H1 (cell line): ENCODE measurements at regions not wholly inside any gene's neighbourhood (a gene's known extent, or its start where the extent isn't known, plus 50 kb on each side); places are given as distances from the start of the nearest gene placed in this dataset.
A peak's percentile ranks its signal among the peaks of the same experiment; 100 is the strongest.

Experiments used
- CTCF ChIA-PET: fragments of 300-600 bp; sonication (Branson Sonifier 250); formaldehyde crosslinking; loops from one replicate; lab custom pipeline; 2021; ENCODE audit not compliant: partially characterized antibody; lab: Charles Lee
- POLR2A ChIA-PET: fragments of 300-600 bp; sonication (Branson Sonifier 250); formaldehyde crosslinking; loops from one replicate; lab custom pipeline; 2021; ENCODE audit warnings: inconsistent platforms; ENCODE audit not compliant: partially characterized antibody; lab: Charles Lee
- DNase-seq, 2 experiments: peaks; one replicate each; pipeline versions ENCODE4 v3.0.0 to v3.0.0-alpha.2; 2010 to 2022; ENCODE audit warnings: low spot score in 2 of 2, low read depth in 1 of 2, mixed read lengths in 1 of 2
- FAIRE-seq: peaks from 2 replicates; lab custom pipeline; 2011; peaks lifted over from hg19 to GRCh38; lab: Jason Lieb, UNC
- H2AFZ ChIP-seq: 2 replicates; pipeline ENCODE4 v1.8.1; 2012; ENCODE audit warnings: low read length, inconsistent platforms
- H2AK5ac ChIP-seq: 2 replicates; pipeline ENCODE4 v1.6.1; 2013; ENCODE audit warnings: low read depth, low read length
- H2BK120ac ChIP-seq: replicated peaks from 2 replicates; pipeline ENCODE3; 2013; ENCODE audit warnings: low read depth, low read length, inconsistent platforms
- H2BK12ac ChIP-seq: 2 replicates; pipeline ENCODE4 v1.6.1; 2013; ENCODE audit warnings: low read depth, low read length
- H2BK15ac ChIP-seq: 2 replicates; pipeline ENCODE4 v1.6.1; 2013; ENCODE audit warnings: low read length
- H2BK20ac ChIP-seq: 2 replicates; pipeline ENCODE4 v1.6.1; 2013; ENCODE audit warnings: low read length
- H2BK5ac ChIP-seq: 2 replicates; pipeline ENCODE4 v1.6.1; 2013; ENCODE audit warnings: low read depth, low read length
- H3K14ac ChIP-seq: 2 replicates; pipeline ENCODE4 v1.6.1; 2013; ENCODE audit warnings: inconsistent platforms; ENCODE audit not compliant: insufficient read length
- H3K18ac ChIP-seq: 2 replicates; pipeline ENCODE4 v1.6.1; 2013; ENCODE audit warnings: low read length; ENCODE audit errors: extremely low read depth
- H3K23ac ChIP-seq: 2 replicates; pipeline ENCODE4 v1.6.1; 2013; ENCODE audit warnings: inconsistent platforms; ENCODE audit not compliant: insufficient read length
- H3K23me2 ChIP-seq: 2 replicates; pipeline ENCODE4 v1.6.1; 2013; ENCODE audit warnings: low read depth, low read length
- H3K27ac ChIP-seq: 2 replicates; pipeline ENCODE4 v1.6.1; 2011; ENCODE audit warnings: low read depth, low read length, inconsistent platforms
- H3K27me3 ChIP-seq, 4 experiments: replicated peaks in 1 of 4; 1 replicate in 1 of 4; 2 replicates in 3 of 4; pipeline versions ENCODE4 v1.6.1 to v1.8.1; 2011 to 2013; ENCODE audit warnings: low read length in 3 of 4, mild to moderate bottlenecking in 3 of 4, inconsistent platforms in 2 of 4, mixed read lengths in 2 of 4, moderate library complexity in 1 of 4; ENCODE audit not compliant: control insufficient read depth in 3 of 4, insufficient read depth in 3 of 4; ENCODE audit errors: extremely low read depth in 1 of 4
- H3K36me3 ChIP-seq, 4 experiments: 2 replicates each; pipeline versions ENCODE4 v1.6.1 to v1.8.1; 2011 to 2013; ENCODE audit warnings: mild to moderate bottlenecking in 4 of 4, low read length in 3 of 4, moderate library complexity in 2 of 4, control low read depth in 1 of 4, inconsistent platforms in 1 of 4; ENCODE audit not compliant: insufficient read depth in 4 of 4, control insufficient read depth in 2 of 4
- H3K4ac ChIP-seq: replicated peaks from 2 replicates; pipeline ENCODE3; 2013; ENCODE audit warnings: low read length, low read depth, mixed read lengths, inconsistent platforms; ENCODE audit not compliant: insufficient read length
- H3K4me1 ChIP-seq, 4 experiments: replicated peaks in 1 of 4; 1 replicate in 1 of 4; 2 replicates in 3 of 4; pipeline versions ENCODE4 v1.6.1 to v1.8.1; 2011 to 2013; ENCODE audit warnings: low read length in 3 of 4, inconsistent platforms in 2 of 4, mixed read lengths in 1 of 4; ENCODE audit not compliant: insufficient read depth in 4 of 4, control insufficient read depth in 3 of 4
- H3K4me2 ChIP-seq, 2 experiments: 2 replicates each; pipeline versions ENCODE4 v1.6.1 to v1.8.1; 2011 to 2013; ENCODE audit warnings: low read depth in 2 of 2, low read length in 2 of 2, control low read depth in 1 of 2, inconsistent platforms in 1 of 2, mild to moderate bottlenecking in 1 of 2; ENCODE audit not compliant: insufficient read depth in 1 of 2
- H3K4me3 ChIP-seq, 4 experiments: fragments of 200-600, 300-600 bp in 1 of 4; sonication (generic), shearing (Covaris generic), sonication (Bioruptor Twin) in 1 of 4; 2 replicates each; pipeline versions ENCODE4 v1.5.1 to v1.8.1; 2011 to 2016; ENCODE audit warnings: low read length in 4 of 4, low read depth in 3 of 4, control low read depth in 2 of 4, inconsistent platforms in 2 of 4, mild to moderate bottlenecking in 2 of 4, mixed read lengths in 1 of 4, moderate library complexity in 1 of 4; ENCODE audit not compliant: insufficient read depth in 2 of 4; ENCODE audit errors: extremely low read depth in 1 of 4
- H3K56ac ChIP-seq: replicated peaks from 2 replicates; pipeline ENCODE3; 2013; ENCODE audit warnings: low read depth, mild to moderate bottlenecking, mixed read lengths, low read length, inconsistent platforms; ENCODE audit not compliant: insufficient read length
- H3K79me1 ChIP-seq: 2 replicates; pipeline ENCODE4 v1.6.1; 2013; ENCODE audit warnings: low read depth, low read length, control low read depth
- H3K79me2 ChIP-seq, 2 experiments: 2 replicates each; pipeline versions ENCODE4 v1.6.1 to v1.8.1; 2012 to 2013; ENCODE audit warnings: low read length in 2 of 2, mild to moderate bottlenecking in 2 of 2, inconsistent platforms in 1 of 2; ENCODE audit not compliant: insufficient read depth in 2 of 2, control insufficient read depth in 1 of 2
- H3K9ac ChIP-seq, 4 experiments: replicated peaks in 1 of 4; 1 replicate in 1 of 4; 2 replicates in 3 of 4; pipeline versions ENCODE4 v1.6.1 to v1.8.1; 2011 to 2013; ENCODE audit warnings: low read depth in 3 of 4, low read length in 3 of 4, control low read depth in 2 of 4, mild to moderate bottlenecking in 2 of 4, moderate library complexity in 2 of 4, inconsistent platforms in 1 of 4; ENCODE audit errors: extremely low read depth in 1 of 4
- H3K9me3 ChIP-seq, 2 experiments: 2 replicates each; pipeline versions ENCODE4 v1.6.1 to v1.8.1; 2012 to 2013; ENCODE audit warnings: mild to moderate bottlenecking in 2 of 2, moderate library complexity in 2 of 2, control low read depth in 1 of 2, inconsistent platforms in 1 of 2, low read depth in 1 of 2, low read length in 1 of 2, mixed read lengths in 1 of 2; ENCODE audit not compliant: insufficient read depth in 2 of 2
- H4K20me1 ChIP-seq, 2 experiments: replicated peaks in 1 of 2; 2 replicates each; pipeline versions ENCODE3 to v1.8.1; 2011 to 2013; ENCODE audit warnings: inconsistent platforms in 2 of 2, low read length in 2 of 2, mild to moderate bottlenecking in 1 of 2; ENCODE audit not compliant: insufficient read depth in 2 of 2, control insufficient read depth in 1 of 2
- H4K5ac ChIP-seq: 2 replicates; pipeline ENCODE4 v1.6.1; 2013; ENCODE audit warnings: low read length, low read depth, mixed read lengths, inconsistent platforms; ENCODE audit not compliant: insufficient read length
- H4K8ac ChIP-seq: 2 replicates; pipeline ENCODE4 v1.8.0; 2013; ENCODE audit warnings: mild to moderate bottlenecking, moderate library complexity, low read length, inconsistent platforms; ENCODE audit not compliant: insufficient read depth; ENCODE audit errors: extremely low read depth
- H4K91ac ChIP-seq: replicated peaks from 2 replicates; pipeline ENCODE3; 2013; ENCODE audit warnings: low read length, mixed read lengths, inconsistent platforms; ENCODE audit not compliant: insufficient read length
- ATF2 ChIP-seq: IDR thresholded peaks from 2 replicates; pipeline ENCODE4 v1.6.1; 2012; ENCODE audit warnings: low read length, inconsistent platforms
- CTBP2 ChIP-seq: IDR thresholded peaks from 2 replicates; pipeline ENCODE4 v1.7.0; 2011; ENCODE audit warnings: borderline replicate concordance, mild to moderate bottlenecking, moderate library complexity, mixed read lengths, low read length; ENCODE audit not compliant: insufficient read depth, insufficient read length
- MAFK ChIP-seq: IDR thresholded peaks from 2 replicates; pipeline ENCODE4 v1.6.1; 2012; ENCODE audit warnings: low read depth, mild to moderate bottlenecking, improper control_type of control experiment, low read length
- WGBS, 2 experiments: shearing (Covaris generic) in 1 of 2; methylation state at CpG; one replicate each; pipeline versions ENCODE4 v1.1.6 to v1.1.7; 2013 to 2015; ENCODE audit warnings: low lambda C conversion rate in 2 of 2, mixed read lengths in 2 of 2, inconsistent platforms in 1 of 2, low coverage in 1 of 2, missing lambda C conversion rate in 1 of 2; ENCODE audit not compliant: insufficient replicate concordance in 2 of 2, insufficient coverage in 1 of 2, insufficient read length in 1 of 2; ENCODE audit errors: extremely low coverage in 1 of 2, missing lambda C conversion rate in 1 of 2; 5-methylcytosine and 5-hydroxymethylcytosine counted together

GRCh38 chr4:25547343-25547742 is 108.3 kb upstream of the SLC34A2 start:
- H3K9me3 ChIP-seq = no peaks in the 10 kb centered on the region
- no peaks in the 10 kb centered on the region for H3K36me3 ChIP-seq
- H2AK5ac ChIP-seq = no peak overlapping the region
- no peak overlapping the region for H3K23ac ChIP-seq
- no peaks in the 10 kb centered on the region for H3K23me2 ChIP-seq
- no peak overlapping the region for H3K14ac ChIP-seq
- no peak overlapping the region for H2BK120ac ChIP-seq
- no peak overlapping the region for H3K4ac ChIP-seq
- H3K27me3 ChIP-seq = no peaks in the 10 kb centered on the region
- ChIA-PET CTCF (interaction anchor here (1.9 kb wide), 1 partner anchor 16 kb away, joined by 6 read pairs; no protein-coding TSS in a partner anchor), POLR2A (no interaction called here)
- H2BK20ac ChIP-seq = no peak overlapping the region
- DNase-seq (no peak), FAIRE-seq (no peak)
- H3K4me1 ChIP-seq = no peaks in the 10 kb centered on the region
- H2BK12ac ChIP-seq = no peak overlapping the region
- H3K56ac ChIP-seq = no peak overlapping the region
- H4K8ac ChIP-seq = no peak overlapping the region
- WGBS, 2 experiments = 95% methylated on average over 5 of the region's 5 CpGs; no CpG with 5 or more reads in 1 of the 2 experiments
- H3K79me2 ChIP-seq = no peaks in the 10 kb centered on the region
- no peak overlapping the region for H4K91ac ChIP-seq
- H3K18ac ChIP-seq = no peak overlapping the region
- H3K79me1 ChIP-seq = no peaks in the 10 kb centered on the region
- H2AFZ ChIP-seq = peak overlapping the region; percentile 56; the same call in 1 of the 2 replicates
- no peak overlapping the region for H2BK5ac ChIP-seq
- H4K5ac ChIP-seq = no peak overlapping the region
- no peaks in the 10 kb centered on the region for H4K20me1 ChIP-seq
- H3K27ac ChIP-seq = no peak overlapping the region
- no peak overlapping the region for H3K4me3 ChIP-seq
- H2BK15ac ChIP-seq = no peak overlapping the region
- H3K4me2 ChIP-seq = no peak overlapping the region
- H3K9ac ChIP-seq = no peak overlapping the region
- no peak for TF ChIP-seq MAFK
- TF ChIP-seq ATF2 = no peak
- TF ChIP-seq CTBP2 = no peak
